ENCODE measurements at regions not wholly inside any gene's neighbourhood (a gene's known extent, or its start where the extent isn't known, plus 50 kb on each side); places are given as distances from the start of the nearest gene placed in this dataset.

GRCh38 chr1:207243442-207244408 is 77.8 kb upstream of the CD55 start:
- TF ChIP-seq CTCF (conservative IDR thresholded peaks at IDR 0.05; ENCODE audit: low read depth, low read length) (no peak), EZH2 (IDR thresholded peaks at IDR 0.05; ENCODE audit: borderline replicate concordance, low read depth, low read length, poor library complexity, severe bottlenecking) (no peak)
